ENCODE measurements at regions not wholly inside any gene's neighbourhood (a gene's known extent, or its start where the extent isn't known, plus 50 kb on each side); places are given as distances from the start of the nearest gene placed in this dataset.
"Not testable (repeated sequence)": the region's sequence is repeated elsewhere in the genome, so short reads cannot be mapped to it uniquely, and the experiment has no call there.

DNA sequence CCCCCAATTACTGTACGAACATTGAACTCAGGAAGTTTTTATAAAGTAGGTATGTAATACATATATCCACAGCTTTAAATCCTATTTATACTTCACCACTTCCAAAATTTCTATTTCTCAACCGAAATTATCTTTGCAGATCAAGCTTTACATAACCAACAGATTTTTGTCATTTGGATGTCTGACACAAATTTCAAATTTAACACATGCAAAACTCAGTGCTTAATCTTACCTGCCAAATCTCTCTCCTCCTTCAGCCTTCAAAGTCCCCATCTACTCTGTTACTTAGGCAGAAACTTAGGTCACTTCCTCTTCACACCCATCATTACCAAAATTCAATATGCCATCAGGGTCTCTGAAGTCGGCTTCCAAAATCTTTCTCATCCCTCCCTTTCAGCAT, 990.1 kb upstream of the NRXN1 start:
- Histone ChIP-seq H3K27ac (no peak overlapping the region), H3K4me1 (no peaks in the 10 kb centered on the region), H3K27me3 (no peaks in the 10 kb centered on the region), H3K36me3 (no peaks in the 10 kb centered on the region), H3K4me3 (no peak overlapping the region), H3K9me3 (no peaks in the 10 kb centered on the region)
- 69 to 89% methylated on average over 3 of the region's 3 CpGs for WGBS, 2 donors (ENCODE audit: low coverage in 1 of 2)
- no peak for TF ChIP-seq POLR2AphosphoS5 (IDR thresholded peaks at IDR 0.05)
- no peak for TF ChIP-seq CTCF (IDR thresholded peaks at IDR 0.05)
- TF ChIP-seq EP300 (IDR thresholded peaks at IDR 0.05) = no peak
- no peak for TF ChIP-seq POLR2A (IDR thresholded peaks at IDR 0.05)
- no peak for ATAC-seq

DNA sequence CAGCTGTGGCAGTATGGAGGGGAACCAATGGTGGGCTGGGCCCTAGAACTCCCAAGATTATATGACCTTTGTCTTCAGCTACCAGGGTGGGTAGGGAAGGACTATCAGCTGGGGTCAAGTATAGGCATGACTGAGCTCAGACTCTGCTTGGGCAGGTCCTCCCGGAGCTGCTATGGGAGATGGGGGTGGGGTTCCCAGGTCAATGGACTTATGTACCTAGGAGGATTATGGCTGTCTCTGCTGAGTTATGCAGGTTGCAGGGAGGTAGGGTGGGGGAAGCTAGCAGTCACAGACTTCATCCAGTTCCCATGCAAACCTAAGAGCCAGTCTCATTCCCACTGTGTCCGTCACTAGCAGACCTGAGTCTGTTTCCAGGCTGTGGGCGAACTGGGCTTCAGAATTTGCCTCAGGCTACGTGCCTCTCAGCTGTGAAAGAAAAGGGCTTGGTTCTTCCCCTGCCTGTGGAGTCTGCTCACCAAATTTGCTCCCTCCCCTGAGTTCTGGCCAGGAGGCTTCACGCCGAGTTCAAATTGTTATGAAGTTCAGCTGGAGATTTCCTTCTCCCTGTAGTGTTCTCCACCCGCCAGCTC, 985.8 kb upstream of the NRXN1 start:
- Histone ChIP-seq H3K27me3 (no peaks in the 10 kb centered on the region), H3K27ac (no peak overlapping the region), H3K4me1 (no peaks in the 10 kb centered on the region), H3K4me3 (no peak overlapping the region), H3K36me3 (no peaks in the 10 kb centered on the region), H3K9me3 (no peaks in the 10 kb centered on the region)
- 85 to 90% methylated on average over 2 to 4 of the region's 7 CpGs for WGBS, 2 donors (ENCODE audit: low coverage in 1 of 2)
- no peak for TF ChIP-seq POLR2A (IDR thresholded peaks at IDR 0.05)
- TF ChIP-seq EP300 (IDR thresholded peaks at IDR 0.05) = no peak
- no peak for TF ChIP-seq CTCF (IDR thresholded peaks at IDR 0.05)
- no peak for TF ChIP-seq POLR2AphosphoS5 (IDR thresholded peaks at IDR 0.05)
- ATAC-seq = no peak

- H3K27ac ChIP-seq, H3K4me1 ChIP-seq, H3K4me3 ChIP-seq, ATAC-seq, H3K27me3 ChIP-seq, H3K9me3 ChIP-seq, H3K36me3 ChIP-seq: not testable (repeated sequence)
- WGBS, 2 donors (ENCODE audit: low coverage in 1 of 2) = no CpG with 5 or more reads among the region's 32 CpGs
These were observed 975.0 kb upstream of the NRXN1 start for GRCh38 chr2:52006821-52007366.

- ATAC-seq = no peak
These were observed 968.4 kb upstream of the NRXN1 start for GRCh38 chr2:52000151-52000855.

GRCh38 chr2:51998890-51999289, 967.0 kb upstream of the NRXN1 start:
- Histone ChIP-seq H3K9me3 (no peaks in the 10 kb centered on the region), H3K27ac (no peak overlapping the region), H3K4me3 (no peak overlapping the region), H3K36me3 (no peaks in the 10 kb centered on the region), H3K27me3 (no peaks in the 10 kb centered on the region), H3K4me1 (no peaks in the 10 kb centered on the region)
- 80 to 100% methylated on average over 1 to 2 of the region's 3 CpGs for WGBS, 2 donors (ENCODE audit: low coverage in 1 of 2)
- no peak for TF ChIP-seq EP300 (IDR thresholded peaks at IDR 0.05)
- no peak for TF ChIP-seq POLR2A (IDR thresholded peaks at IDR 0.05)
- no peak for TF ChIP-seq POLR2AphosphoS5 (IDR thresholded peaks at IDR 0.05)
- TF ChIP-seq CTCF (IDR thresholded peaks at IDR 0.05) = no peak
- ATAC-seq = no peak

More at GRCh38 chr2:52000151-52000855, 968.4 kb upstream of the NRXN1 start:
- no peak overlapping the region for H3K27ac ChIP-seq
- TF ChIP-seq POLR2A (IDR thresholded peaks at IDR 0.05) (no peak), EP300 (IDR thresholded peaks at IDR 0.05) (no peak), CTCF (IDR thresholded peaks at IDR 0.05) (no peak), POLR2AphosphoS5 (IDR thresholded peaks at IDR 0.05) (no peak)
- H3K4me1 ChIP-seq = no peaks in the 10 kb centered on the region
- H3K36me3 ChIP-seq = no peaks in the 10 kb centered on the region
- 61 to 74% methylated on average over 2 of the region's 2 CpGs for WGBS, 2 donors (ENCODE audit: low coverage in 1 of 2)
- no peaks in the 10 kb centered on the region for H3K27me3 ChIP-seq
- H3K4me3 ChIP-seq = no peak overlapping the region
- no peaks in the 10 kb centered on the region for H3K9me3 ChIP-seq
